Right cardiac atrium (tissue), 5 donors: ENCODE measurements at regions not wholly inside any gene's neighbourhood (a gene's known extent, or its start where the extent isn't known, plus 50 kb on each side); places are given as distances from the start of the nearest gene placed in this dataset.

Experiments used
- ATAC-seq, 2 donors: fragments of 200-7000 bp; cut with Tn5 transposase; one replicate each; pipeline versions ENCODE4 v1.8.0 to v1.9.1; 2020; ENCODE audit warnings: moderate library complexity in 2 of 2, mild to moderate bottlenecking in 1 of 2
- DNase-seq, 3 donors: peaks; one replicate each; pipeline ENCODE4 v3.0.0-alpha.2; 2020
- H3K27ac ChIP-seq: one replicate; pipeline ENCODE4 v1.5.1; 2013; ENCODE audit warnings: mild to moderate bottlenecking, low read length, control low read depth, moderate library complexity
- H3K27me3 ChIP-seq: one replicate; pipeline ENCODE4 v1.6.1; 2013; ENCODE audit not compliant: control insufficient read depth, insufficient read depth
- H3K4me1 ChIP-seq: one replicate; pipeline ENCODE4 v1.6.1; 2013; ENCODE audit warnings: low read length; ENCODE audit not compliant: control insufficient read depth, insufficient read depth
- H3K4me3 ChIP-seq: one replicate; pipeline ENCODE4 v1.5.1; 2013; ENCODE audit warnings: low read length, control low read depth
- H3K9me3 ChIP-seq: one replicate; pipeline ENCODE4 v1.6.1; 2013; ENCODE audit warnings: low read length; ENCODE audit not compliant: control insufficient read depth
- WGBS: extraction: QIAGEN DNeasy Blood & Tissue Kit; methylation state at CpG from one replicate; pipeline ENCODE4 v1.1.7; 2013; 5-methylcytosine and 5-hydroxymethylcytosine counted together
- intact Hi-C, 4 donors: fragments of 100-400 bp; cut with DNase I; formaldehyde crosslinking; loops; one replicate each; pipeline versions ENCODE4 v1.11.0 to v1.14.0; 2022 to 2023
- donor health status: healthy with polysubstance abuse.
- donor health status: DM: no; HTN: yes; CAD: no.
- donor health status: DM: no; HTN: no; CAD: no.
- donor health status: DM: no; HTN: yes; CAD: no; lungs with severe emphysema.
- donor health status: DM: yes; HTN: yes; CAD: no.

DNA sequence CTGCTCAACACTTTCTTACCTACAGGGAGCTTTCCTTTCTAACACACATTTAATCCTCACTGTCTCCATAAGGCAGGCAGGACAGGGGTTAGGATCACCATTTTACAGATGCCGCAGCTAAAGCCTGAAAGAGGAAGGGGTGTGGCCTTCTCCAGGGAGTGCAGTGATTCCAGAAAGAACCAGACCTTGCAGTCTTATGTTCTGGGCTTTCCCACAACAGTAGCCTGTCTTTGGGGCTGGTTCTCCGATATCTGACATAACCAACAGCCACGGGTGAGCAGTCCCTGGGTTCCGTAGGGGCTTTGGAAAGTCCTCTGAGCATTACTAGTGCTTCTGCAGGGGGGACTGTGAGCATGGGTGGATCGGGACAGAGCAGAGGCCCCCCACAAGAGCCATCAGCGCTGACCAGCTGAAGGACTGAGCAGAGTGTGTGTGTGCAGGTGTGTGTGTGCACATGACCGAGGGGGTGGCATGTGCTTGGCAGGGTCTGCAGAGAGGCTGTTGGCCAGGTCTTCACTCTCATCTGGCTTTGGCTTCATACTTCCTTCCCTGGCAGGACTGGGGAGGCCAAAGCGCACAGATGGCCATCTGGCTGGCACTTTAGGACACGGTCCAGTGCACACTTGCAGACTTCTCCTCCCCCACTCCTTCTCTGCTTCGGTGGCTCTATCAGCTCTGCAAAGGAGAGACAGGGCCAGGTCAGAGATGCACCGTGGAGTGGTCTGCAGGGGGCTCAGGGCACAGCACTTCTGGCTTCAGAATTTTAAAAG lies 400.3 kb downstream of the RPS24 start:
- Histone ChIP-seq H3K27me3 (no peaks in the 10 kb centered on the region), H3K4me1 (no peaks in the 10 kb centered on the region), H3K4me3 (no peak overlapping the region), H3K27ac (no peak overlapping the region), H3K9me3 (no peaks in the 10 kb centered on the region)
- ATAC-seq (peak; percentile 32 to 62), DNase-seq (no peak)
- WGBS = 60% methylated on average over 11 of the region's 11 CpGs
- intact Hi-C loops = loop anchor here in 1 of 4 donors (10.0 kb wide), 1 partner anchor 761 kb away; no protein-coding TSS in a partner anchor

DNA sequence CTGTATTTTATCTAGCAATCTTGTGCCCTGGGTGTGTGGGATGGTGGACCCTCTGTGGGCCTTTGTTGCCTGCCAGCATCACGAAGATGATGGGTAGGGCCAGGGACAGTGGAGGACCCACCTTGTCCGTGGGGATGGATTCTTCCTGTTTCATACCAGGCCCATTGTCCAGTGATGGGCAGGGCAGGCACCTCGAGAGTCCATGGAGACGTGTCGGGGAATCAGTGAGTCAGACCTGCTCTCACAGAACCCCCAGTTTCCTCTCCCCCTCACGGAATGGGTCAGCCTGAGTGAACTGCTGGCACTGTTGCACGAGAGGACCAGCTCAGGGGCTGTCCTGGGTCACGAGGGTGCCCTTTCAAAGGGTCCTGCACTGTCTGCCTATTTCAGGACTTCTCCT lies 401.2 kb downstream of the RPS24 start:
- intact Hi-C loops = loop anchor here in 1 of 4 donors (10.0 kb wide), 1 partner anchor 760 kb away; no protein-coding TSS in a partner anchor
- ATAC-seq (peak in 1 of 2 donors; percentile 59), DNase-seq (no peak)
- Histone ChIP-seq H3K4me1 (no peaks in the 10 kb centered on the region), H3K9me3 (no peaks in the 10 kb centered on the region), H3K27me3 (no peaks in the 10 kb centered on the region), H3K4me3 (no peak overlapping the region), H3K27ac (no peak overlapping the region)
- WGBS = 69% methylated on average over 8 of the region's 8 CpGs

DNA sequence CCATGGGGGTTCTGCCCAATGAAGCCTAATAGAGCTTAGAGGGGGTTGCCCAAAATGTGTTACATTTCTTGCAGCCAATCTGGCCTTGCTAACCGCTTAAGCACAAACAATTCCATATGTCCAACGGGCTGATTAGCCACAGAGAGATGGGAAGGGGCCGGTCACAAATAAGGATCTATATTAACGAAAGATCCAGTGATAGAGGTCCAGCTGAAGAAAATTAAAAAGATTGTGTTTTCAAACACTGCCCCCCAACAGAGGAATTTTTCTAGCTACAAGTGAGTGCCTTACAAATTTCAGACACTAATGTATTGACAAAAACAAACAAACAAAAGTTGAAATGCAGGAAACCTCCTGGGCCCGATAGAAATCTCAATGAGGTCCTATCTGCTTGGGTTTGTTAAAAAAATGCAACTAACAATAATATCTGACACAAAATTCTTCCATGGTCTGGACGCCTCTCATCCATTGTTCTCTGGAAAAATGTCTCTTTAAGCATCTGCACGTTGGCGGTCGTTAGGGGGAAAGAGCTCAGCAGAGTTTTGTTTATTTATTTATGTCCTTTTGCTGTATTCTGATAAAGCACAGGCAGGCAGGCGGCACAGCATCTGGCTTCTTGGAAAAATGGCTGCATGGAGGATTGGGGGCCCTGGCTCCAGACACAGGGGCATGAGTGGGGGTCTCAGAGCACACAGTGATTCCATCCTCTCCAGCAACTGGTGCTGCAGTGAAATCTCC lies 402.0 kb downstream of the RPS24 start:
- Histone ChIP-seq H3K4me3 (no peak overlapping the region), H3K27ac (no peak overlapping the region), H3K4me1 (no peaks in the 10 kb centered on the region), H3K9me3 (no peaks in the 10 kb centered on the region), H3K27me3 (no peaks in the 10 kb centered on the region)
- ATAC-seq (peak in 1 of 2 donors; percentile 7), DNase-seq (no peak)
- intact Hi-C loops = loop anchor here in 1 of 4 donors (10.0 kb wide), 1 partner anchor 759 kb away; no protein-coding TSS in a partner anchor
- WGBS = 68% methylated on average over 10 of the region's 10 CpGs

DNA sequence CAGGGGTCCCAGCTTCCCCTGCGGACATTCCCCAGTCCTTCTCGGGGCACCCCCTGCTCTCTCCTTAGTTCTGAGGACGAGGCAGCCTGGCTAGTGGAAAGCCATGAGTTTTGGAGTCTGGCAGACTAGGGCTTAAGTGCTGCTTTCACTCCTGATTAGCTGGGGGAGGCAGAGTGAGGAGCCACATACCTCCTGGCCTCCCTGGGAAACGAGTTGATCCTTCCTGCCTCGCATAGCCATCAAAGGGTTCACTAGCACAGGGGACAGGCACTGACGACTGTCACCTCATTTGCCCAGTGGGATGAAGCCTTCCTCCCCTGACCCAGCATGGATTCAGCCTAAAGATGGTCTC lies 402.5 kb downstream of the RPS24 start:
- Histone ChIP-seq H3K27me3 (no peaks in the 10 kb centered on the region), H3K4me1 (no peaks in the 10 kb centered on the region), H3K27ac (no peak overlapping the region), H3K9me3 (no peaks in the 10 kb centered on the region), H3K4me3 (no peak overlapping the region)
- no peak for DNase-seq
- WGBS = 70% methylated on average over 6 of the region's 6 CpGs
- ATAC-seq = no peak
- intact Hi-C loops = loop anchor here in 1 of 4 donors (10.0 kb wide), 1 partner anchor 759 kb away; no protein-coding TSS in a partner anchor

DNA sequence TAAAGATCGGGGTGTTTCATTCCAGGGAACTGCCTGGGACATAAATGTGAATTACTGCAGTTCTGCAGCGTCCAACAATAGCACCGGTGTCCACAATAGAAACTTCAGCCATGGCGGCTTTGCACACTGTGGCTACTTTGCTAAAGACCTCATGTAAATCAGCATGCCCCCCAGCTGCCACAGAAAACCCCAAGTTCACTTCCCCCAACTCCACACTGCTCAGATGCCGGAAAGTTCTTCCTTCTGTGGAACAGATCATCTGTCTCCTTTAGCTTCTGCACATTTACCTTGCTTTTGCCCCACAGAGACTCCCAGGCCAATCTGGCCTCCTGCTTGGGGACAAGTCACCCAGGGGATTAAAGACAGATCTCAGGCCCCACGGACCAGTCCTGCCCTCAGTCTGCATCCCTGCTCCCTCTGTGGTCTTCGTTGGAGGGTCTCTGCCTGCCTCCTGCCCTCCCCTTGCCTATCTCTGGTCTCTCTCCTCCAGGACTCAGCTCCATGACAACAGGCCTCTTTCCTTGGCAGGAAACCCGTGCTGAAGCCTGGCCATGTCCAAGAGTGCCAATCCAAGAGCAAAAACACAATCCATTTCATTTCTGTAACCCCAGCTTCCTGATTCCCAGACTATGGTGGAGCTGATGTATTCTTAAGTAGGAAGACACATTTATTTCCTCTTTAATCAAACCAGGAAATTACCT lies 403.2 kb downstream of the RPS24 start:
- WGBS = 65% methylated on average over 8 of the region's 8 CpGs
- Histone ChIP-seq H3K27me3 (no peaks in the 10 kb centered on the region), H3K27ac (no peak overlapping the region), H3K4me1 (no peaks in the 10 kb centered on the region), H3K9me3 (no peaks in the 10 kb centered on the region), H3K4me3 (no peak overlapping the region)
- intact Hi-C loops = loop anchor here in 1 of 4 donors (10.0 kb wide), 1 partner anchor 758 kb away; no protein-coding TSS in a partner anchor
- ATAC-seq (peak; percentile 4 to 39), DNase-seq (peak in 1 of 3 donors; percentile 72)

DNA sequence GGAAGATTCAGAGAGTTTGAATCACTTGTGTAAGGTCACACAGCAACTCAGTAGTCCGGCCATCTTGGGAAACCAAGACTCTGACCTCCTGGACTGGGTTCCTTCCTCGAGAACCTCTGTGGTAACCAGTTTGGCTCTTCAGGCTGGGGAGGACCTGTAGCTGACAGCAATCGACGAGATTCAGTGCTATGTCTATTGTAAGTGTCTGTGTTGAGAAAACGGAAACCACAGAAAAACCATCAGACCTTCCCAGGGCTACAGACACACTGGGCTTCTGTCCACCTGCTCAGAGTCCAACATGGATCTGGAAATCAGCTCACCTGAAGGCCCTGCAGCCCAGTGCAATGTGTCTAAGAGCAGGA lies 403.7 kb downstream of the RPS24 start:
- H3K9me3 ChIP-seq = no peaks in the 10 kb centered on the region
- 78% methylated on average over 5 of the region's 5 CpGs for WGBS
- H3K4me3 ChIP-seq = no peak overlapping the region
- DNase-seq = no peak
- no peaks in the 10 kb centered on the region for H3K4me1 ChIP-seq
- H3K27me3 ChIP-seq = no peaks in the 10 kb centered on the region
- no peak for ATAC-seq
- no peak overlapping the region for H3K27ac ChIP-seq
- intact Hi-C loops = loop anchor here in 1 of 4 donors (10.0 kb wide), 1 partner anchor 757 kb away; no protein-coding TSS in a partner anchor

DNA sequence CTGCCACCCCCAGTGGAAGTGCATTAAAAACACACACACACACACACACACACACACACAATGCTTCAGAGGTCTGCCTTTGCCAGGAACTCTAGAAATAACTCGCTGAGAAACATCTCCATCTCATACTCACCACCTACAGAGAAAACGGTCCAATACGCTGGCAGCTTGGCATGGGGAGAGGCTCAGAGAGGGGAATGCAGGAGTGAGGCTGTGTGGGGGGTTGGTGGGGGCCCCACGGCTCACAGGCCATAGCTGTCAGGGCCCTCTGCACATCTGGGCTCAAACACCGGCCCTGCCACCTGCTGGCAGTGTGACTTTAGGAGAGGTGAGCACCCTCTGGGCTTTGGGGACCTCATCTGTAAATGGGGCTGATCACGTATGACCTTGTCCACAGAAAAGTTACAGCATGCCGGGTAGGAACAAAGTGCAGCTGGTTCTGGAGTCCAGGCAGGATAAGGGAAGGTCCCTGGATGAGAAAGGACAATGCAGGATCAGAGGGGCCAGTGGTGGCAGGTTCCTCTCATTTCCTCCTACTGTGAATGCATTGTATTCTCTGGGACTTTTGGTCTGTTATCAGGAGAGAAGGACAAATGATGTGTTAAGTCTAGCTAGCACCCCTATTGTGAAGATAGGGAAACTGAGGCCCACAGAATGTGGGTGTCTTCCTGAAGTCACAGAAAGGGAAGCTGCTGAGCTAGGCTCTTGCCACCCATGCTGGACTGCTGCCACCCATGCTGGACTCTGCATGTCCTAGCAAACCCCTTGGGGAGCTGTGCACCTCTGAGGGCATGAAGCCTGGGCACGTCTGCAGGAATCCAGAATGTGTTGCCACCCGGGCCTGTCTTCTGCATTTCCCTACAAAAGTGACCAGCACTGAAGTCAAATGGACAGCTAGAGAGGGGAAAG lies 404.6 kb downstream of the RPS24 start:
- DNase-seq (no peak), ATAC-seq (peak in 1 of 2 donors; percentile 14)
- Histone ChIP-seq H3K9me3 (no peaks in the 10 kb centered on the region), H3K27me3 (no peaks in the 10 kb centered on the region), H3K4me1 (no peaks in the 10 kb centered on the region), H3K27ac (no peak overlapping the region), H3K4me3 (no peak overlapping the region)
- intact Hi-C loops = loop anchor here in 1 of 4 donors (10.0 kb wide), 1 partner anchor 757 kb away; no protein-coding TSS in a partner anchor
- 55% methylated on average over 9 of the region's 9 CpGs for WGBS

DNA sequence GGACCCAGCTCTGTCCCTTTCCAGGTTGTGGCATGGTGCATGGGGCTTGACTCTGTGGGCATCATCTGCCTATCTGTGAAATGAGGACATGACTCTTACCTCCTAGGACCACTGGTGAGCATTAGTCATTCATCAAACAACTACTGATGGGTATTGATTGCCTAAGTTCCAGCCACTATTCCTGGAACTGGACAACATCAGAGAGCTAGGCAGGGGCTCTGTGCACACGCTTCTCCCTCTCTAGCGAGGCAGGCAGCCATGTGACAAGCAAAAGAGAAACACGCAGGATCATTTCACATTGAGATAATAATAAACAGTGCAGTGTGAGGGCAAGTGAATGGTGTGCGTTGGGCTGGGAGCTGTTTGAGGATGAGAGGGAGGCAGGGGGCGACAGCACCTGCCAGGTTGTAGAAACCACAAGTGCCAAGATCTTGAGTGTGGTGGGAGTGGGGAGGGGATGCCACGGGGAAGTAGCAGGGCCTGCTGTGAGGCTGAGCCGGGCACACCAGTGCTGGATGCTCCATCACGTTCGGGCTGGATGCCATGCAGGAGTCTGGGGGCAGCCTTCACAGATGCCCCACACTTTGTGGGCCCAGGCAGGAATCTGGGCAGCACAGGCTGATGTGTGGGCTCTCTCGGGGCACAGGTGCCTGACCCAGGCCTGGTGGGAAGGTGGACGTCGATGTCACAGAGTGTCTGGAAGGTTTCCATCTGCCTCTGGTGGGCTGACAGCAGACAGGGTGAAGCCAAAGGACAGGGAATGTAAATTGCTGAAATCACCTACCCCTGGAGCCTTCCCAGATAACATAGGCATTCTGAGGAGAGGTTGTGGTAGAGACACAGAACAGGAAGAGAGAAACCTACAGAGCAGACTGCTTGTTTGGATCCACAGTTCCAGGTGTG lies 405.5 kb downstream of the RPS24 start:
- H3K9me3 ChIP-seq = no peaks in the 10 kb centered on the region
- 73% methylated on average over 12 of the region's 12 CpGs for whole genome bisulfite sequencing
- H3K27me3 ChIP-seq = no peaks in the 10 kb centered on the region
- no peak for DNase-seq
- H3K4me3 ChIP-seq = no peak overlapping the region
- no peaks in the 10 kb centered on the region for H3K4me1 ChIP-seq
- no peak for ATAC-seq
- no peak overlapping the region for H3K27ac ChIP-seq
- intact Hi-C loops = loop anchor here in 1 of 4 donors (10.0 kb wide), 1 partner anchor 756 kb away; no protein-coding TSS in a partner anchor

DNA sequence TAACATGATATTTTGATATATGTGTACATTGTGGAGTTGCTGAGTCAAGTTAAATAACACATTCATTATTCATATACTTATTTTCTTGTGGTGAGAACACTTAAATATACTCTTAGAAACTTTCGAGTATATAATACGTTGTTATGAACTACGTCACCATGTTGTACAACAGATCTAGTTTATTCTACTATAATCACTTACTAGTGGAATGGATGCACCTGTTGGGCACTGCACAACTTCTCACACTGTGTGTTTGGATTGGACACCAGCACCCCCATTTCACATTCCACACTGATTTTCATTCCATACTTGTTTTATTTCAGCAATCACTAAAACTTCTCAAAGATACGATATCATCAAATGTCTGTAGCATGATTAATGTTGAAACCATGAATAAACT lies 407.3 kb downstream of the RPS24 start:
- 94% methylated on average over 4 of the region's 4 CpGs for WGBS
- ATAC-seq = no peak
- no peaks in the 10 kb centered on the region for H3K4me1 ChIP-seq
- H3K27ac ChIP-seq = no peak overlapping the region
- DNase-seq = no peak
- no peaks in the 10 kb centered on the region for H3K9me3 ChIP-seq
- no peak overlapping the region for H3K4me3 ChIP-seq
- intact Hi-C loops = no loop called here
- H3K27me3 ChIP-seq = no peaks in the 10 kb centered on the region
